ENCODE measurements at regions not wholly inside any gene's neighbourhood (a gene's known extent, or its start where the extent isn't known, plus 50 kb on each side); places are given as distances from the start of the nearest gene placed in this dataset.
"Not testable (repeated sequence)": the region's sequence is repeated elsewhere in the genome, so short reads cannot be mapped to it uniquely, and the experiment has no call there.

- DNase-seq (ENCODE audit: low read depth in 3 of 3): no peak
Measured at GRCh38 chrX:2640436-2641150, 50.5 kb upstream of the CD99 start.

DNA sequence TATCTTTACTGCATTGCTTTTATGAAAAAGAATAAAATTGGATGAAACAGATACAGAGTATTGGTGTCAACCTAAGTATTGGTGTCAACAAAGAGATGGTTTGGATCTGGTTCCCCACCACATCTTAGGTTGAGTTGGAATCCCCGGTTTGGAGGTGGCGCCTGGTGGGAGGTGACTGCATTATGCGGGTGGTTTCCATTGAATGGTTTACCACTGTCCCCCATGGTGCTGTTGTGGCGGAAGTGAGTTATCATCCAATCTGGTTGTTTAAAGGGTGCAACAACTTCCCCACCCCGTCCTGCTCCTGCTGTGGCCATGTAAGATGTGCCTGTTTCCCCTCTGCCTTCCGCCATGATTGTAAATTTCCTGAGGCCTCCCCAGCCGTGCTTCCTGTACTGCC lies 52.8 kb upstream of the CD99 start:
- no peak for DNase-seq (ENCODE audit: low read depth in 3 of 3)

- DNase-seq (ENCODE audit: low read depth in 3 of 3): no peak
Measured at GRCh38 chrX:2635342-2635741, 55.8 kb upstream of the CD99 start.

DNA sequence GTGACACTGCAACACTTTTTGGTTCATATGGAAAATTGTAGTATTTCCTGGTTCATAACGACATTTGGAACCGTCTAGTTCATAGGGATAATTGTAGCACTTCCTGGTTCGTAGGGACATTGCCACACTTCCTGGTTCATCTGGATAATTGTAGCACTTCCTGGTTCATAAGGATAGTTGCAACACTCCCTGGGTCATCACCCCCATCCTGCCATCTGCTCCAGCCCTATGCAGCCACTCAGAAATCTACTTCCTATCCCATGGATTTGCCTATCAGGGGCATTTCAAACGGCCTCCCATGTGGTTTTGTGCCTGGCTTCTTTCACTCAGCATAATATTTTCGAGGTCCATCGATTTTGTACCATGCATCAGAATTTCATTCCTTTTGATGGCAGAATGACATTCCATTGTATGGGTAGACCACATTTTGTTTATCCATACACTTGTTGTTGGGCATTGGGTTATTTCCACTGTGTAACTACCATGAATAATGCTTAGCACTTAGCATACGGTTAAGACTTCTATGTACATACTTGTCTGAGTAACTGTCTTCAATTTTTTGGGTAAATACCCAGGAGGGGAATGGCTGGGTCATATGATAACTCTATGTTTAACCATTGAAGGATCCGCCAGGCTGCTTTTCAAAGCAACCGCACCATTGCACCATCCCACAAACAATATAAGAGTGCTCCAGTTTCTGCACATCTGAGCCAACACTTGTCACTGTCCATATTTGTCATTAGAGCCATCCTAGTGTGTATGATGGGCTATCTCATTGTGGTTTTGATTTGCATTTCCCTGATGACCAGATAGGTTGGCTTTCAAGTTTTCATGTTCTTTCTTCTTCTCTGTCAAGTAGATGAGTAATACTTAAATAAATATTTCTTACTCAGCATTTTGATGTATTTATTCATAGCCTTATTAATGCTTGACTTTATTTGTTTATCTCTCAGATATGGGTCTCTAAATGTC lies 58.3 kb upstream of the CD99 start:
- no peak for DNase-seq (ENCODE audit: low read depth in 3 of 3)

DNA sequence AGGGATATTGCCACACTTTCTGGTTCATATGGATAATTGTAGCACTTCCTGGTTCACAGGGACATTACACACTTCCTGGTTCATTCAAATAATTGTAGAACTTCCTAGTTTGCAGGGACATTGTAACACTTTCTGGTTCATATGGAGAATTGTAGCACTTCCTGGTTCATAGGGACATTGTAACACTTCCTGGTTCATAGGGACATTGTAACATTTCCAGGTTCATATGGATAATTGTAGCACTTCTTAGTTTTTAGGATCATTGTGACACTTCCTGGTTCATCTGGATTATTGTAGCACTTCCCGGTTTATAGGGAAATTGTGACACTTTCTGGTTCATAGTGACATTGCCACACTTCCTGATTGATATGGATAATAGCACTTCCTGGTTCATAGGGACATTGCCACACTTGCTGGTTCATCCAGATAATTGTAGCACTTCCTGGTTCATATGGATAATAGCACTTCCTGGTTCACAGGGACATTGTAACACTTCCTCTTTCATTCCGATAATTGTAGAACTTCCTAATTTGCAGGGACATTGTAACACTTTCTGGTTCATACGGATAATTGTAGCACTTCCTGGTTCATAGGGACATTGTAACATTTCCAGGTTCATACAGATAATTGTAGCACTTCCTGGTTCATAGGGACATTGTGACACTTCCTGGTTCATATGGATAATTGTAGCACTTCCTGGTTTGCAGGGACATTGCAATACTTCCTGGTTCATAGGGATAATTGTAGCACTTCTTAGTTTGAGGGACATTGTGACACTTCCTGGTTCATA lies 59.2 kb upstream of the CD99 start:
- no peak for DNase-seq (ENCODE audit: low read depth in 3 of 3)

DNA sequence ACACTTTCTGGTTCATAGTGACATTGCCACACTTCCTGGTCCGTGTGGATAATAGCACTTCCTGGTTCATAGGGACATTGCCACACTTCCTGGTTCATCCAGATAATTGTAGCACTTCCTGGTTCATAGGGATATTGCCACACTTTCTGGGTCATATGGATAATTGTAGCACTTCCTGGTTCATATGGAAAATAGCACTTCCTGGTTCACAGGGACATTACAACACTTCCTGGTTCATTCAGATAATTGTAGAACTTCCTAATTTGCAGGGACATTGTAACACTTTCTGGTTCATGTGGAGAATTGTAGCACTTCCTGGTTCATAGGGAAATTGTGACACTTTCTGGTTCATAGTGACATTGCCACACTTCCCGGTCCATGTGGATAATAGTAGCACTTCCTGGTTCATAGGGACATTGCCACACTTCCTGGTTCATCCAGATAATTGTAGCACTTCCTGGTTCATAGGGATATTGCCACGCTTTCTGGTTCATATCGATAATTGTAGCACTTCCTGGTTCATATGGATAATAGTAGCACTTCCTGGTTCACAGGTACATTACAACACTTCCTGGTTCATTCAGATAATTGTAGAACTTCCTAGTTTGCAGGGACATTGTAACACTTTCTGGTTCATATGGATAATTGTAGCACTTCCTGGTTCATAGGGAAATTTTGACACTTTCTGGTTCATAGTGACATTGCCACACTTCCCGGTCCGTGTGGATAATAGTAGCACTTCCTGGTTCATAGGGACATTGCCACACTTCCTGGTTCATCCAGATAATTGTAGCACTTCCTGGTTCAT lies 60.0 kb upstream of the CD99 start:
- DNase-seq (ENCODE audit: low read depth in 3 of 3): not testable (repeated sequence)

- DNase-seq (ENCODE audit: low read depth in 3 of 3): peak in 1 of 3 experiments; percentile 53
Measured at GRCh38 chrX:2630008-2630934, 60.8 kb upstream of the CD99 start.

DNA sequence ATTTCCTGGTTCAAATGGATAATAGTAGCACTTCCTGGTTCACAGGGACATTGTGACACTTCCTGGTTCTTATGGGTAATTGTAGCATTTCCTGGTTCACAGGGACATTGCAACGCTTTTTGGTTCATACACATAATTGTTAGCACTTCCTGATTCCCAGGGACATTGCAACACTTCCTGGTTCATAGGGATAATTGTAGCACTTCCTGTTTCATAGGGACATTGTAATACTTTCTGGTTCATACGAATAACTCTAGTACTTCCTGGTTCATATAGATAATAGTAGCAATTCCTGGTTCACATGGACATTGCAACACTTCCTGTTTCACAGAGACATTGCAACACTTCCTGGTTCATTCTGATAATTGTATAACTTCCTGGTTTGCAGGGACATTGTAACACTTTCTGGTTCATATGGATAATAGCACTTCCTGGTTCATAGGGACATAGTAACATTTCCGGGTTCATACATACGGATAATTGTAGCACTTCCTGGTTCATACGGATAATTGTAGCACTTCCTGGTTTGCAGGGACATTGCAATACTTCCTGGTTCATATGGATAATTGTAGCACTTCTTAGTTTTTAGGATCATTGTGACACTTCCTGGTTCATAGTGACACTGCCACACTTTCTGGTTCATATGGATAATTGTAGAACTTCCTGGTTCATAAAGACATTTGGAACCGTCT lies 61.6 kb upstream of the CD99 start:
- DNase-seq (ENCODE audit: low read depth in 3 of 3): no peak

- no peak for DNase-seq (ENCODE audit: low read depth in 3 of 3)
Measured at GRCh38 chrX:2628751-2629315, 62.3 kb upstream of the CD99 start.

DNA sequence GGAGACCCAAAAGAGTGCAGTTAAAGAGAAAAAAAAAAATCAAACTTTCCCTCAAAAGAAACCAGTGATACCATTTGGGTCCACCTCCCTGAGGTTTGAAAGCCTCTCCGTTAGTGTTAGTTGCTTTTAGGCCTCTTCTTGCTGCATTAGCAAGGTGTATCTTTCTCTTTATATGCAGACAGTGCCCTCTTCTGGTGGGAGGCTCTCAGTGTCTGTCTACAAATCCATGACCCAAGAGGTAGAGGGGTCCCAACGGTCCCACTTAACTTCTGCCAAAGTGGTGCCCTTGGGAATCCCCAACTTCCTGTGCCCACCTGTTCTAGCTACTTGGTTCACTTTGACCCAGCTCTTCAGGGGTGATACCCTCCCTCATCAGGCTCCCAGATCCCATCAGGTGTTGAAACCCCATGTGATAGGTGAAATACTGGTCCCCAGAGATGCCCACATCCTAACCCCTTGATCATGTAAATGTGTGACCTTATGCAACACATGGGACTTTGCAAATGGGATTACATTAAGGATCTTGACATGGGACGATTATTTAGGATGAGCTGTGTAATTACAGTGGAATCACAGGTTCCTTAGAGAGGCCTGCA lies 63.7 kb upstream of the CD99 start:
- DNase-seq (ENCODE audit: low read depth in 3 of 3): peak in 1 of 3 experiments; percentile 33

DNA sequence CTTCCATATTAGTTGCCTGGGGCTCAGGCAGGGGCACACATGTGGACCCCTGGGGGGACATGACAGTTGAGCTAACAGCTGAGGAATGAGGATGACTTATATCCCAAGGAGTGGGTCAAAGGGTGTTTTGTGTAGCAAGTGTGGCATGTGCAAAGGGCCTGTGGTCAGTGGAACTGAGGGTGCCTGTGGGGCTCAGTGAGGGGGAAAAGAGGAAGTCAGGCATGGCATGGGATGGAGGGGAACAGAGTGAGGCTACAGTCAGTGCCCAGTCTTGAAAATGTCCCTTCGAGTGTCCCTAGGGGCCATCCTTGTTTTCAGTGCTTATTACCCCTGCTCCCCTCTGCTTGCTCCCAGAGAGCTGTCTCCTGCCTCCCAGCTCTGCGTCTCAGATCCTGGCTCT lies 64.3 kb upstream of the CD99 start:
- no peak for DNase-seq (ENCODE audit: low read depth in 3 of 3)

- DNase-seq (ENCODE audit: low read depth in 3 of 3): no peak
Measured at GRCh38 chrX:2620576-2620975, 70.5 kb upstream of the CD99 start.

- no peak for DNase-seq (ENCODE audit: low read depth in 3 of 3)
Measured at GRCh38 chrX:2618516-2618915, 72.6 kb upstream of the CD99 start.

DNA sequence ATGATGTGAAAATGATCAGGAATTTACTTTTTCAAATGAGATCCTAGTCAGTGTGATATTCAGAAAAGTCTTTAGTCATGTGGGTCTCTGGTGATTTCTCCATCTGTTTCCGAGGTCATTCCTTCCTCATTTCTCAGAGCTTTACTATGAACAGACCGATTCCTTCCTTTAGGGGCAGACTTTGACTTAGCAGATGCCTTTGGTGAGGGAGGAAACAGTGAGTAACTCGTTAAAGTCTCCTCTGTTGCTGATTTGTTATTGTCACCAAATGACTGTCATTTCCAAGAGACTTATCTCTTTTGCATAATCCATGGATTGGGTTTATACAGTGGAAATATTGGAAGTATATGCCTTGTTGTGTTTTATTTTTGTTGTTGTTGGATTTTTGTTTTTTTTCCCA lies 76.2 kb upstream of the CD99 start:
- no peak for DNase-seq (ENCODE audit: low read depth in 3 of 3)

DNA sequence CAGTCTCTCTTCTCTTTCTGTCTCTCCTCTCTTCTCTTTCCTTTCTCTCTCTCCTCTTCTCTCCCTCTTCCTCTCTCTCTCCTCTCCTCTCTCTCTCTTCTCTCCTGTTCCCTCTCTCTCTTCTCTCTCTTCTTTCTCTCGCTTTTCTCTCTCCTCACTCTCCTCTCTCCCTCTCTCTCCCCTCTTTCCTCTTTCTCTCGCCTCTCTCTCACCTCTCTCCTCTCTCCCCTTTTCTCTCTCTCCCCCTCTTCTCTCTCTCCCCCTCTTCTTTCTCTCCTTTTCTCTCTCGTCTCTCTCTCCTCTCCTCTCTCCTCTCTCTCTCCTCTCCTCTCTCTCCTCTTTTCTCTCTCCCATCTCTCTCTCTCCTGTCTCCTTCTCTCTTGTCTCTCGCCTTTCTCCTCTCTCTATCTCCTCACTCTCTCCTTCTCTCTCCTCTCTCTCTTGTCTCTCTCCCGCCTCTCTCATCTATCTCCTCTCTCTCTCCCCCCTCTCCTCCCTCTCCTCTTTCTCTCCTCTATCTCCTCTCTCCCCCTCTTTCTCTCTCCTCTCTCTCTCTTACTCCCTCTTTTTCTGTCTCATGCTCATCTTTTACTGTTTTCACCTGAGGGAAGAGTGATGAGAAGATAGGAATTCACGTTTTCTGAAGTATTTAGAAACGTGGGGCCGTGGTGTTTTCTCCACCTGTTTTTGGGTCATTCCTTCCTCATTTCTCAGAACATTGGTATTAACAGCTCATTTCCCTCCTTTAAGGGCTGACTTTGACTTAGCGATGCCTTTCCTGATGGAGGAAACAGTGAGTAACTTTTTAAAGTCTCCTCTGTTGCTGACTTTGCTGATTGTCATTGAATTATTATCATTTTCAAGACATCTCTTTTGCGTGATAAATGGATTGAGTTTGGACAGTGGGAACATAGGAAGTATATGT lies 80.6 kb upstream of the CD99 start:
- no peak for DNase-seq (ENCODE audit: low read depth in 3 of 3)

GRCh38 chrX:2609431-2610238 lies 81.5 kb upstream of the CD99 start:
- DNase-seq (ENCODE audit: low read depth in 3 of 3): no peak
